ENCODE measurements at regions not wholly inside any gene's neighbourhood (a gene's known extent, or its start where the extent isn't known, plus 50 kb on each side); places are given as distances from the start of the nearest gene placed in this dataset.
"Not testable (repeated sequence)": the region's sequence is repeated elsewhere in the genome, so short reads cannot be mapped to it uniquely, and the experiment has no call there.

GRCh38 chr6:77286541-77286940 is 176.8 kb downstream of the HTR1B start:
- Histone ChIP-seq H3K27me3 (ENCODE audit: insufficient read depth, low read length) (no peaks in the 10 kb centered on the region), H3K4me1 (ENCODE audit: insufficient read depth, low read length) (no peaks in the 10 kb centered on the region), H3K4me3 (ENCODE audit: low read length) (no peak overlapping the region), H3K9me3 (ENCODE audit: low read depth, low read length) (peaks cover 8% of the 10 kb centered on the region)

DNA sequence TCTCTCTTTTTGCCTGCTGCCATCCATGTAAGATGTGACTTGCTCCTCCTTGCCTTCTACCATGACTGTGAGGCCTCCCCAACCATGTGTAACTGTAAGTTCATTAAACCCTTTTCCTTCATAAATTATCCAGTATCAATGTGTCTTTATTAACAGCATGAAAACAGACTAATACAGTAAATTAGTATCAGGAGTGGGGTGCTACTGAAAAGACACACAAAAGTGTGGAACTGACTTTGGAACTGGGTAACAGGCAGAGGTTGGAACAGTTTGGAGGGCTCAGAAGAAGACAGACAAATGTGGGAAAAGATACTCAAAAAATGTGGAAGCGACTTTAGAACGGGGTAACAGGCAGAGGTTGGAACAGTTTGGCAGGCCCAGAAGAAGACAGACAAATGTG is 189.4 kb downstream of the HTR1B start:
- H3K4me1 ChIP-seq (ENCODE audit: insufficient read depth, low read length): no peaks in the 10 kb centered on the region
- H3K4me3 ChIP-seq (ENCODE audit: low read length): no peak overlapping the region
- no peaks in the 10 kb centered on the region for H3K27me3 ChIP-seq (ENCODE audit: insufficient read depth, low read length)
- no peaks in the 10 kb centered on the region for H3K9me3 ChIP-seq (ENCODE audit: low read depth, low read length)

- Histone ChIP-seq H3K4me3 (ENCODE audit: low read length) (no peak overlapping the region), H3K27me3 (ENCODE audit: insufficient read depth, low read length) (no peaks in the 10 kb centered on the region), H3K4me1 (ENCODE audit: insufficient read depth, low read length) (no peaks in the 10 kb centered on the region), H3K9me3 (ENCODE audit: low read depth, low read length) (no peaks in the 10 kb centered on the region)
Measured at GRCh38 chr6:77264970-77265369, 198.3 kb downstream of the HTR1B start.

GRCh38 chr6:77263003-77263402 is 200.3 kb downstream of the HTR1B start:
- Histone ChIP-seq H3K27me3 (ENCODE audit: insufficient read depth, low read length) (no peaks in the 10 kb centered on the region), H3K4me1 (ENCODE audit: insufficient read depth, low read length) (no peaks in the 10 kb centered on the region), H3K9me3 (ENCODE audit: low read depth, low read length) (no peaks in the 10 kb centered on the region), H3K4me3 (ENCODE audit: low read length) (no peak overlapping the region)

- not testable (repeated sequence) for H3K9me3 ChIP-seq (ENCODE audit: low read depth, low read length); H3K27me3 ChIP-seq (ENCODE audit: insufficient read depth, low read length); H3K4me1 ChIP-seq (ENCODE audit: insufficient read depth, low read length); H3K4me3 ChIP-seq (ENCODE audit: low read length)
Measured at GRCh38 chr6:77251801-77252200, 211.5 kb downstream of the HTR1B start.

DNA sequence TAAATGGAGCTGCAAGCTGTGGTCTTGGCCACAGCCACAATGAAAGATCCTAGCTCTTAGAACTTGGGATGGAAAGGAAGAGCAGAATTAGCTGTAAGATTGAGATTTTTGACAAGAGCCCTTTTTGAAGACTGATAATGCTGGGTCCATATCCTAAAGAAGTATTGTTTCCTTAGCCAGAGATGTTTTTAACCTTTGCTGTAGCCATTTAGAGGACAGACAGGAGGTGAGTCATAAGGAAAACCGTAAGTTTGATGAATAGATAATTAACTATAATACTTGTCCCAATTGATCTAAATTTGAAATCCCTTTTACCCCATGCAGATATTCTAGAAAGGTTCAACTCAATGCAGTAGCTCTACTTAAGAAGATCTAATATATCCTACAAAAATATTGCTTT is 213.7 kb downstream of the HTR1B start:
- no peak overlapping the region for H3K4me3 ChIP-seq (ENCODE audit: low read length)
- H3K27me3 ChIP-seq (ENCODE audit: insufficient read depth, low read length): no peaks in the 10 kb centered on the region
- no peaks in the 10 kb centered on the region for H3K4me1 ChIP-seq (ENCODE audit: insufficient read depth, low read length)

GRCh38 chr6:77245026-77245425 is 218.3 kb downstream of the HTR1B start:
- H3K9me3 ChIP-seq (ENCODE audit: low read depth, low read length): no peaks in the 10 kb centered on the region
- no peaks in the 10 kb centered on the region for H3K27me3 ChIP-seq (ENCODE audit: insufficient read depth, low read length)
- no peak overlapping the region for H3K4me3 ChIP-seq (ENCODE audit: low read length)
- H3K4me1 ChIP-seq (ENCODE audit: insufficient read depth, low read length): no peaks in the 10 kb centered on the region

More for the DNA sequence above, 213.7 kb downstream of the HTR1B start:
- no peaks in the 10 kb centered on the region for H3K9me3 ChIP-seq (ENCODE audit: low read depth, low read length)

- Histone ChIP-seq H3K4me1 (ENCODE audit: insufficient read depth, low read length) (no peaks in the 10 kb centered on the region), H3K27me3 (ENCODE audit: insufficient read depth, low read length) (no peaks in the 10 kb centered on the region)
Measured at GRCh38 chr6:77231438-77232305, 231.6 kb downstream of the HTR1B start.

DNA sequence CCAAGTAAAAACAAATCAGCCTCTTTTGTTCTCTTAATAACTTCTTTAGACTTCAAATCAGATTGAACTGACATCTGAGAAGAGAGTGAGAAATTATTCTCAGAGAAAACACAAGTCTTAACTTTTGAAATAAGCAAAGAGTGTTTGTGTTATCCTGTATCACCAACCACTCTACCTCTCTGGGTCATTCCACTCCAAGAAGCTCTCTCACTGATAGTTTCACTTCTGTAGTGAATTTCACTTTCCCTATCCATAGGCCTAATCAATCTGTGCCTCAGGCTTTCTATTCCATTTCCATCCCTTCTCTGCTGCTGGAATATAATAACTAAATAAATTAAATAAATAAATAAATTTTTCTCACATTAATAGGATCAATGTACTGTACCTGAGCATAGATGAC is 235.0 kb downstream of the HTR1B start:
- H3K27me3 ChIP-seq (ENCODE audit: insufficient read depth, low read length): no peaks in the 10 kb centered on the region
- peaks cover 4% of the 10 kb centered on the region for H3K9me3 ChIP-seq (ENCODE audit: low read depth, low read length)
- no peaks in the 10 kb centered on the region for H3K4me1 ChIP-seq (ENCODE audit: insufficient read depth, low read length)
- no peak overlapping the region for H3K4me3 ChIP-seq (ENCODE audit: low read length)

More at GRCh38 chr6:77231438-77232305, 231.6 kb downstream of the HTR1B start:
- Histone ChIP-seq H3K4me3 (ENCODE audit: low read length) (no peak overlapping the region), H3K9me3 (ENCODE audit: low read depth, low read length) (no peaks in the 10 kb centered on the region)

GRCh38 chr6:77217896-77218295 is 245.4 kb downstream of the HTR1B start:
- Histone ChIP-seq H3K9me3 (ENCODE audit: low read depth, low read length) (no peaks in the 10 kb centered on the region), H3K4me3 (ENCODE audit: low read length) (no peak overlapping the region), H3K27me3 (ENCODE audit: insufficient read depth, low read length) (no peaks in the 10 kb centered on the region), H3K4me1 (ENCODE audit: insufficient read depth, low read length) (no peaks in the 10 kb centered on the region)

DNA sequence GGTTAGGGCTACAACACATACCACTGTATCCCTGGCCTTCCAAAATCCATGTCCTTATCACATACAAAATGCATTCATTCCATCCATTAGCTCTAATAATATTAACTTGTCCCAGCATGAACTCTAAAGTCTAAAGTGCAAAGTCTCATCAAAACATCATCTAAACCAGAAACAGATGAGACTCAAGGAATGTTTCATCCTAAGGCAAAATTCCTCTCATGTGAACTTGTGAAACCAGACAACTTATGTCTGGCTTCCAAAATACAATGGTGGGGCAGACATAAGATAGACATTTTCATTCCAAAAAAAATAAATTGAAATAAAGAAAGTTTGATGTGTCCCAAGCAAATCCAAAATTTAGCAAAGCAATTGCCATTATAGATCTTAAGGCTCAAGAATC is 257.4 kb downstream of the HTR1B start:
- H3K4me1 ChIP-seq (ENCODE audit: insufficient read depth, low read length): no peaks in the 10 kb centered on the region
- H3K4me3 ChIP-seq (ENCODE audit: low read length): no peak overlapping the region
- no peaks in the 10 kb centered on the region for H3K27me3 ChIP-seq (ENCODE audit: insufficient read depth, low read length)
- H3K9me3 ChIP-seq (ENCODE audit: low read depth, low read length): peaks cover 5% of the 10 kb centered on the region

DNA sequence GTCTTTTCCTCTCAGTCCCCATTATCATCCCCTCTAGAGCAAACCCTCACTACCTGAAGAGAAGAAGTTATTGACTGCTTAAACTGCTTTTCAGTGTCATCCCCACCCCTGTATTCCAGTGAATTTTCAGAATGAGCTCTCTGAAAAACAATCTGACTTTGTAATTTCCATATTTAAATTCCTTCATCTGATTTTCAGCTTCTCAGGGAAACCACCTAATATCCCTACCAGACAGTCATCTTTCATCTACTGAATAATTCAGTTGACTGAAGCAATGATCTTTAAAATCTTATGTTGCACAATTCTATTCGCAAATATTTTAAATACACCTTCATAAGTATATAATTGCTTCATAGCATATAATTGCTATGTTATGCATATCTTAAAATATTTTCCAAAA is 258.7 kb downstream of the HTR1B start:
- H3K4me3 ChIP-seq (ENCODE audit: low read length): no peak overlapping the region
- H3K27me3 ChIP-seq (ENCODE audit: insufficient read depth, low read length): no peaks in the 10 kb centered on the region
- no peaks in the 10 kb centered on the region for H3K4me1 ChIP-seq (ENCODE audit: insufficient read depth, low read length)
- peaks cover 11% of the 10 kb centered on the region for H3K9me3 ChIP-seq (ENCODE audit: low read depth, low read length)

- Histone ChIP-seq H3K4me3 (ENCODE audit: low read length) (no peak overlapping the region), H3K9me3 (ENCODE audit: low read depth, low read length) (peaks cover 11% of the 10 kb centered on the region), H3K27me3 (ENCODE audit: insufficient read depth, low read length) (no peaks in the 10 kb centered on the region), H3K4me1 (ENCODE audit: insufficient read depth, low read length) (no peaks in the 10 kb centered on the region)
Measured at GRCh38 chr6:77183447-77183846, 279.8 kb downstream of the HTR1B start.

GRCh38 chr6:77181749-77182148 is 281.5 kb downstream of the HTR1B start:
- H3K4me3 ChIP-seq (ENCODE audit: low read length): no peak overlapping the region
- H3K9me3 ChIP-seq (ENCODE audit: low read depth, low read length): peaks cover 6% of the 10 kb centered on the region
- H3K4me1 ChIP-seq (ENCODE audit: insufficient read depth, low read length): no peaks in the 10 kb centered on the region
- H3K27me3 ChIP-seq (ENCODE audit: insufficient read depth, low read length): no peaks in the 10 kb centered on the region

GRCh38 chr6:77180326-77180725 is 283.0 kb downstream of the HTR1B start:
- Histone ChIP-seq H3K27me3 (ENCODE audit: insufficient read depth, low read length) (no peaks in the 10 kb centered on the region), H3K4me1 (ENCODE audit: insufficient read depth, low read length) (no peaks in the 10 kb centered on the region), H3K4me3 (ENCODE audit: low read length) (no peak overlapping the region), H3K9me3 (ENCODE audit: low read depth, low read length) (peaks cover 6% of the 10 kb centered on the region)

GRCh38 chr6:77178821-77179220 is 284.5 kb downstream of the HTR1B start:
- Histone ChIP-seq H3K4me3 (ENCODE audit: low read length) (no peak overlapping the region), H3K27me3 (ENCODE audit: insufficient read depth, low read length) (no peaks in the 10 kb centered on the region), H3K4me1 (ENCODE audit: insufficient read depth, low read length) (no peaks in the 10 kb centered on the region), H3K9me3 (ENCODE audit: low read depth, low read length) (peaks cover 6% of the 10 kb centered on the region)

All from mononuclear cell (primary cell).